Heart right ventricle (tissue), 16 donors: ENCODE measurements at regions not wholly inside any gene's neighbourhood (a gene's known extent, or its start where the extent isn't known, plus 50 kb on each side); places are given as distances from the start of the nearest gene placed in this dataset.
A peak's percentile ranks its signal among the peaks of the same experiment; 100 is the strongest.

ENCODE experiments used
- ATAC-seq, 8 donors: fragments of 200-7000 bp; cut with Tn5 transposase; one replicate each; pipeline ENCODE4 v1.9.1; 2020; ENCODE audit warnings: mild to moderate bottlenecking in 8 of 8, moderate library complexity in 8 of 8, moderate number of reproducible peaks in 1 of 8
- DNase-seq, 2 donors: peaks; one replicate each; pipeline ENCODE4 v3.0.0-alpha.2; 2020
- H3K27ac ChIP-seq, 10 donors: fragments of 200-600 bp; sonication (generic) in 2 of 10; one replicate each; pipeline versions ENCODE4 v1.5.0 to v1.8.0; 2020 to 2022; ENCODE audit warnings: mild to moderate bottlenecking in 3 of 10
- H3K27me3 ChIP-seq, 7 donors: fragments of 200-600 bp; one replicate each; pipeline ENCODE4 v1.8.0; 2021 to 2022; ENCODE audit warnings: mild to moderate bottlenecking in 2 of 7
- H3K36me3 ChIP-seq, 9 donors: fragments of 200-600 bp; sonication (generic) in 1 of 9; one replicate each; pipeline versions ENCODE4 v1.5.0 to v1.8.0; 2020 to 2022; ENCODE audit warnings: mild to moderate bottlenecking in 2 of 9
- H3K4me1 ChIP-seq, 9 donors: fragments of 200-600 bp; sonication (generic) in 1 of 9; one replicate each; pipeline versions ENCODE4 v1.5.0 to v1.8.0; 2020 to 2022; ENCODE audit warnings: mild to moderate bottlenecking in 4 of 9
- H3K4me3 ChIP-seq, 10 donors: fragments of 200-600 bp; sonication (generic) in 2 of 10; one replicate each; pipeline versions ENCODE4 v1.5.0 to v1.8.0; 2020 to 2022; ENCODE audit warnings: mild to moderate bottlenecking in 7 of 10, moderate library complexity in 2 of 10
- H3K9me3 ChIP-seq, 11 donors: fragments of 200-600 bp in 10 of 11; sonication (generic) in 2 of 11; one replicate each; pipeline versions ENCODE4 v1.5.0 to v1.8.0; 2013 to 2022; ENCODE audit warnings: mild to moderate bottlenecking in 2 of 11, control low read depth in 1 of 11, moderate library complexity in 1 of 11
- WGBS, 2 donors: extraction: QIAGEN DNeasy Blood & Tissue Kit; methylation state at CpG; one replicate each; pipeline ENCODE4 v1.1.7; 2013; ENCODE audit warnings: inconsistent platforms in 1 of 2; 5-methylcytosine and 5-hydroxymethylcytosine counted together
- intact Hi-C, 10 donors: fragments of 100-400 bp; cut with DNase I; formaldehyde crosslinking; loops; one replicate each; pipeline versions ENCODE4 v1.11.1 to v1.14.2; 2022
- TF ChIP-seq, protein P1 (sequence below), 9 donors: fragments of 200-600 bp; sonication (generic) in 2 of 9; IDR thresholded peaks; one replicate each; pipeline versions ENCODE4 v1.5.0 to v1.8.0; 2021 to 2022; ENCODE audit warnings: antibody characterized with exemption in 9 of 9, mild to moderate bottlenecking in 5 of 9, moderate library complexity in 1 of 9
- donor health status: Arrhythmogenic right ventricular cardiomyopathy.
- donor health status: ischemic (EF 13 %, LVEDD 7.1; RV severe dilation, severe dysfunction).
- donor health status: healthy with polysubstance abuse.
- donor health status: DM: no; HTN: yes; CAD: no.
- donor health status: DM: no; HTN: no; CAD: no.
- donor health status: ischemic (EF 25% LVEDD 6.9; RV normal size, moderate dysfunction).
- donor health status: ischemic (EF 25% LVEDD 5.7; RV mildly dilated, moderate dysfunction).
- donor health status: healthy.
- donor health status: DM: yes; HTN: yes; CAD: no.
- donor health status: Ischemic cardiomyopathy.
- donor health status: ischemic (EF 35%, LVEDD 5.7; RV mildly dilated, moderate dysfunction).
- donor health status: nonischemic (EF 11% LVEDD 7.7; RV severe dilation, severe dysfunction).
- donor health status: DM: yes; HTN: yes; CAD: no.
- donor health status: PGD.
- donor health status: ischemic (EF 29% LVEDD 5.4; RV normal size, mild dysfunction).
- donor health status: nonischemic (EF 23%, LVEDD 6.1; RV moderate dilation, normal function).

- ATAC-seq (peak in 2 of 8 donors; percentile 31 to 66), DNase-seq (no peak)
- H3K36me3 ChIP-seq: no peaks in the 10 kb centered on the region
- 22 to 35% methylated on average over 1 of the region's 1 CpG for WGBS, 2 donors
- peak overlapping the region in 1 of 10 donors; percentile 69 for H3K27ac ChIP-seq
- peaks cover 0 to 23% (median 0%) of the 10 kb centered on the region in 11 donors for H3K9me3 ChIP-seq
- intact Hi-C loops: no loop called here
- no peaks in the 10 kb centered on the region for H3K27me3 ChIP-seq
- TF ChIP-seq, protein P1, sequence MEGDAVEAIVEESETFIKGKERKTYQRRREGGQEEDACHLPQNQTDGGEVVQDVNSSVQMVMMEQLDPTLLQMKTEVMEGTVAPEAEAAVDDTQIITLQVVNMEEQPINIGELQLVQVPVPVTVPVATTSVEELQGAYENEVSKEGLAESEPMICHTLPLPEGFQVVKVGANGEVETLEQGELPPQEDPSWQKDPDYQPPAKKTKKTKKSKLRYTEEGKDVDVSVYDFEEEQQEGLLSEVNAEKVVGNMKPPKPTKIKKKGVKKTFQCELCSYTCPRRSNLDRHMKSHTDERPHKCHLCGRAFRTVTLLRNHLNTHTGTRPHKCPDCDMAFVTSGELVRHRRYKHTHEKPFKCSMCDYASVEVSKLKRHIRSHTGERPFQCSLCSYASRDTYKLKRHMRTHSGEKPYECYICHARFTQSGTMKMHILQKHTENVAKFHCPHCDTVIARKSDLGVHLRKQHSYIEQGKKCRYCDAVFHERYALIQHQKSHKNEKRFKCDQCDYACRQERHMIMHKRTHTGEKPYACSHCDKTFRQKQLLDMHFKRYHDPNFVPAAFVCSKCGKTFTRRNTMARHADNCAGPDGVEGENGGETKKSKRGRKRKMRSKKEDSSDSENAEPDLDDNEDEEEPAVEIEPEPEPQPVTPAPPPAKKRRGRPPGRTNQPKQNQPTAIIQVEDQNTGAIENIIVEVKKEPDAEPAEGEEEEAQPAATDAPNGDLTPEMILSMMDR (IDR thresholded peaks at IDR 0.05): no peak
- H3K4me3 ChIP-seq: no peak overlapping the region
- H3K4me1 ChIP-seq: no peaks in the 10 kb centered on the region
Observed at GRCh38 chr7:49295146-49295545, 370.8 kb downstream of the CDC14C start.

DNA sequence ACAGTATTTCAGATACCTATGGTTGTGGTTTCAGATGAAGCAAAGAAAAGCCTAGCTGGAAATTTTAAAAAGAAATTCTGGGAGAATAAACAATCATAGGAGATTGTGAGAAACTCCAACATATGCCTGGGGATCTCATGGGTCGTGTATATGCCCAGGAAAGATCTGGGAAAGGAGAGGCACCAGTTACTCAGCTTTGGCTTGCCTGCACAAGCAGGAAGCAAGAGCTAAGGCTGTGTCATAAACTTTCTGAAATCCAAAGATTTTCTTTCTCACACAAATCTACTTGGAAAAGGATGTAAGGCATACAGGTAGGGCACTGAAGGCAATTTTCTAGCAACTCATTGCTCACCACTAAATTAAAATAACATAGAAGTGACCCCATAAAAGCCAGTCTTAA, 373.6 kb downstream of the CDC14C start:
- DNase-seq (no peak), ATAC-seq (no peak)
- H3K9me3 ChIP-seq: peaks cover 0 to 23% (median 0%) of the 10 kb centered on the region in 11 donors
- TF ChIP-seq, protein P1 (IDR thresholded peaks at IDR 0.05): no peak
- 68 to 69% methylated on average over 1 of the region's 1 CpG for WGBS, 2 donors
- H3K27ac ChIP-seq: no peak overlapping the region
- no peaks in the 10 kb centered on the region for H3K36me3 ChIP-seq
- no peaks in the 10 kb centered on the region for H3K27me3 ChIP-seq
- intact Hi-C loops: no loop called here
- no peak overlapping the region for H3K4me3 ChIP-seq
- H3K4me1 ChIP-seq: no peaks in the 10 kb centered on the region

GRCh38 chr7:49308787-49309186, 384.4 kb downstream of the CDC14C start:
- WGBS, 2 donors: 50 to 60% methylated on average over 2 of the region's 2 CpGs
- no peak for ATAC-seq
- intact Hi-C loops: no loop called here
- no peak overlapping the region for H3K27ac ChIP-seq
- no peaks in the 10 kb centered on the region for H3K9me3 ChIP-seq
- H3K27me3 ChIP-seq: no peaks in the 10 kb centered on the region
- no peaks in the 10 kb centered on the region for H3K4me1 ChIP-seq
- H3K36me3 ChIP-seq: no peaks in the 10 kb centered on the region
- H3K4me3 ChIP-seq: no peak overlapping the region
- DNase-seq: no peak
- TF ChIP-seq, protein P1 (IDR thresholded peaks at IDR 0.05): no peak

GRCh38 chr7:49320083-49320482, 395.7 kb downstream of the CDC14C start:
- intact Hi-C loops: no loop called here
- Histone ChIP-seq H3K9me3 (peaks cover 0 to 3% (median 0%) of the 10 kb centered on the region in 11 donors), H3K27me3 (no peaks in the 10 kb centered on the region), H3K27ac (no peak overlapping the region), H3K36me3 (no peaks in the 10 kb centered on the region), H3K4me1 (no peaks in the 10 kb centered on the region), H3K4me3 (no peak overlapping the region)
- TF ChIP-seq, protein P1 (IDR thresholded peaks at IDR 0.05): no peak
- no peak for DNase-seq
- no peak for ATAC-seq
- WGBS, 2 donors: 63 to 66% methylated on average over 4 of the region's 4 CpGs
